Keratinocyte (primary cell): ENCODE measurements at regions not wholly inside any gene's neighbourhood (a gene's known extent, or its start where the extent isn't known, plus 50 kb on each side); places are given as distances from the start of the nearest gene placed in this dataset.

Source experiments
- DNase-seq: peaks from one replicate; pipeline ENCODE4 v3.0.0-alpha.2; 2011; ENCODE audit warnings: low read depth, missing footprints, low spot score
- FAIRE-seq: peaks from 2 replicates; lab custom pipeline; 2011; peaks lifted over from hg19 to GRCh38; lab: Jason Lieb, UNC
- H2AFZ ChIP-seq: 2 replicates; pipeline ENCODE4 v1.6.0; 2012; ENCODE audit warnings: low read length, control low read depth, inconsistent platforms; ENCODE audit not compliant: control insufficient read depth
- H3K27ac ChIP-seq: 2 replicates; pipeline ENCODE4 v1.5.1; 2011; ENCODE audit warnings: low read length; ENCODE audit not compliant: control insufficient read depth, insufficient read depth
- H3K27me3 ChIP-seq: 3 replicates; pipeline ENCODE4 v1.6.0; 2011; ENCODE audit warnings: low read length; ENCODE audit not compliant: control insufficient read depth, insufficient read depth; ENCODE audit errors: extremely low read depth
- H3K36me3 ChIP-seq, 2 experiments: 2 replicates in 1 of 2; 3 replicates in 1 of 2; pipeline ENCODE4 v1.5.1; 2011; ENCODE audit warnings: low read length in 2 of 2, mild to moderate bottlenecking in 1 of 2; ENCODE audit not compliant: control insufficient read depth in 2 of 2, insufficient read depth in 2 of 2; ENCODE audit errors: extremely low read depth in 1 of 2
- H3K4me1 ChIP-seq: 3 replicates; pipeline ENCODE4 v1.5.1; 2011; ENCODE audit warnings: low read length; ENCODE audit not compliant: control insufficient read depth, insufficient read depth; ENCODE audit errors: extremely low read depth
- H3K4me2 ChIP-seq: 3 replicates; pipeline ENCODE4 v1.6.0; 2011; ENCODE audit warnings: low read depth, low read length; ENCODE audit not compliant: control insufficient read depth, insufficient read depth; ENCODE audit errors: extremely low read depth
- H3K4me3 ChIP-seq, 3 experiments: fragments of 200-600 bp in 1 of 3; sonication (generic) in 1 of 3; 2 replicates in 2 of 3; 3 replicates in 1 of 3; pipeline ENCODE4 v1.5.1; 2011 to 2016; ENCODE audit warnings: low read length in 3 of 3, mild to moderate bottlenecking in 3 of 3, control low read depth in 2 of 3, inconsistent platforms in 1 of 3, low read depth in 1 of 3, mixed read lengths in 1 of 3, mixed run types in 1 of 3, moderate library complexity in 1 of 3; ENCODE audit not compliant: control insufficient read depth in 2 of 3, insufficient read depth in 2 of 3; ENCODE audit errors: extremely low read depth in 1 of 3
- H3K79me2 ChIP-seq: 2 replicates; pipeline ENCODE4 v1.6.0; 2012; ENCODE audit warnings: low read length; ENCODE audit not compliant: control insufficient read depth, insufficient read depth
- H3K9ac ChIP-seq: 3 replicates; pipeline ENCODE4 v1.6.0; 2011; ENCODE audit warnings: low read length; ENCODE audit not compliant: control insufficient read depth, insufficient read depth; ENCODE audit errors: extremely low read depth
- H3K9me1 ChIP-seq: 3 replicates; pipeline ENCODE4 v1.6.0; 2011; ENCODE audit warnings: low read length; ENCODE audit not compliant: control insufficient read depth, insufficient read depth; ENCODE audit errors: extremely low read depth
- H3K9me3 ChIP-seq: 2 replicates; pipeline ENCODE4 v1.5.1; 2012; ENCODE audit warnings: low read depth, low read length; ENCODE audit not compliant: control insufficient read depth
- H4K20me1 ChIP-seq: 3 replicates; pipeline ENCODE4 v1.6.0; 2011; ENCODE audit warnings: low read length; ENCODE audit not compliant: control insufficient read depth, insufficient read depth; ENCODE audit errors: extremely low read depth
- EZH2 ChIP-seq: IDR thresholded peaks from one replicate; pipeline ENCODE4 v1.6.1; 2012; ENCODE audit warnings: inconsistent platforms, mild to moderate bottlenecking, low read length, moderate library complexity
- dilution Hi-C: fragments of 300-500 bp; cut with MboI; formaldehyde crosslinking; loops from one replicate; pipeline ENCODE4 v1.7.0; 2020; ENCODE audit warnings: low sequenced_read_pairs; ENCODE audit not compliant: extremely low pct_ligation_motif_present
- TF ChIP-seq, protein P1 (sequence below), 3 experiments: IDR thresholded peaks in 1 of 3; conservative IDR thresholded peaks in 1 of 3; optimal IDR thresholded peaks in 1 of 3; 2 replicates in 2 of 3; 3 replicates in 1 of 3; pipeline versions ENCODE3 to v1.5.1; 2011; ENCODE audit warnings: low read length in 3 of 3, mild to moderate bottlenecking in 3 of 3, moderate library complexity in 2 of 3, control low read depth in 1 of 3, inconsistent platforms in 1 of 3; ENCODE audit not compliant: insufficient read depth in 2 of 3; ENCODE audit errors: extremely low read depth in 1 of 3

DNA sequence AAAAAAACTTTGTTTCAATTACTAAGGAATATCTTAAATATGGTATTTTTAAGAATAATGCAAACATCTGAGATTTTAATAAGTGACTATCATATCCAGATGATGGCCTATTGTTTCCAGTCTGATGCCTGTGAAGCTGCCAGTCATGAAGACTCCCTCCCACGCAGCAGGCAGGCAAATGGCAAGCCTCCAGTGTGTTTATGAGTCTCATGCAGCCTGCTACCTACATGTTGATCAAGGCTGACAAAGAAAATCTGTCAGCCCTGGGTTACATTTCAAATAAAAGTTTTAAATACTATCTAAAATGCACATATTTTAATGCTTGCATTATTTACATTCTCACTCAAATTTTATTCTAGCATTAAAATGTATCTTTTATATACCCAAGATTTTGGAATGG, 137.6 kb upstream of the RNPC3 start:
- Histone ChIP-seq H3K27ac (no peak overlapping the region), H3K9ac (no peak overlapping the region), H3K36me3 (no peaks in the 10 kb centered on the region), H4K20me1 (no peaks in the 10 kb centered on the region), H2AFZ (no peak overlapping the region), H3K79me2 (no peaks in the 10 kb centered on the region), H3K27me3 (no peaks in the 10 kb centered on the region), H3K9me1 (no peaks in the 10 kb centered on the region), H3K4me2 (no peak overlapping the region), H3K9me3 (no peaks in the 10 kb centered on the region), H3K4me3 (no peak overlapping the region), H3K4me1 (no peaks in the 10 kb centered on the region)
- dilution Hi-C loops, result no loop called here
- FAIRE-seq (no peak), DNase-seq (no peak)
- TF ChIP-seq EZH2, result no peak
- TF ChIP-seq, protein P1, sequence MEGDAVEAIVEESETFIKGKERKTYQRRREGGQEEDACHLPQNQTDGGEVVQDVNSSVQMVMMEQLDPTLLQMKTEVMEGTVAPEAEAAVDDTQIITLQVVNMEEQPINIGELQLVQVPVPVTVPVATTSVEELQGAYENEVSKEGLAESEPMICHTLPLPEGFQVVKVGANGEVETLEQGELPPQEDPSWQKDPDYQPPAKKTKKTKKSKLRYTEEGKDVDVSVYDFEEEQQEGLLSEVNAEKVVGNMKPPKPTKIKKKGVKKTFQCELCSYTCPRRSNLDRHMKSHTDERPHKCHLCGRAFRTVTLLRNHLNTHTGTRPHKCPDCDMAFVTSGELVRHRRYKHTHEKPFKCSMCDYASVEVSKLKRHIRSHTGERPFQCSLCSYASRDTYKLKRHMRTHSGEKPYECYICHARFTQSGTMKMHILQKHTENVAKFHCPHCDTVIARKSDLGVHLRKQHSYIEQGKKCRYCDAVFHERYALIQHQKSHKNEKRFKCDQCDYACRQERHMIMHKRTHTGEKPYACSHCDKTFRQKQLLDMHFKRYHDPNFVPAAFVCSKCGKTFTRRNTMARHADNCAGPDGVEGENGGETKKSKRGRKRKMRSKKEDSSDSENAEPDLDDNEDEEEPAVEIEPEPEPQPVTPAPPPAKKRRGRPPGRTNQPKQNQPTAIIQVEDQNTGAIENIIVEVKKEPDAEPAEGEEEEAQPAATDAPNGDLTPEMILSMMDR (optimal IDR thresholded peaks at IDR 0.05 in 1 of 3, IDR thresholded peaks at IDR 0.05 in 1 of 3, conservative IDR thresholded peaks at IDR 0.05 in 1 of 3; ENCODE audit: extremely low read depth in 1 of 3, insufficient read depth in 2 of 3, low read length in 3 of 3), result no peak

DNA sequence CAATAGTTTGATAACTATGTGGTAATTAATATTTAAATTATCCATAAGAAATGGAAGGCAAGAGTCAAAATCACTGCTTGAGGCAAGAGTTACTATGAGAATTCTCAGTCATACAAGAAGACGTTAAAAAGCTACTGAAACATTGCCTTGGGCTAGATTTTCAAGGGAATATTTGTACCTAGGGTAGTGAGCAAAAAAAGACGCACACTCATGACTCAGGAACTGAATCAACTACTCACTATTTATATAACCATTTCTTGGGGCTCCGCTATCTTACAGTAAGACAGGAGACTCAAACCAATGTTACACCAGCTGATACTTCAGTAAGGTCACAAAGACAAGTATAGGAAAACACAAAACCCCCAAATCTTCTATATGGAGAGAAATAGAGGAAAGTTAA, 151.5 kb upstream of the RNPC3 start:
- Histone ChIP-seq H3K4me2 (no peak overlapping the region), H3K9me3 (no peaks in the 10 kb centered on the region), H3K79me2 (no peaks in the 10 kb centered on the region), H3K9me1 (no peaks in the 10 kb centered on the region), H2AFZ (no peak overlapping the region), H3K27ac (no peak overlapping the region), H4K20me1 (no peaks in the 10 kb centered on the region), H3K9ac (no peak overlapping the region), H3K36me3 (no peaks in the 10 kb centered on the region), H3K4me3 (no peak overlapping the region), H3K4me1 (no peaks in the 10 kb centered on the region), H3K27me3 (no peaks in the 10 kb centered on the region)
- FAIRE-seq (no peak), DNase-seq (no peak)
- dilution Hi-C loops, result no loop called here
- TF ChIP-seq, protein P1 (optimal IDR thresholded peaks at IDR 0.05 in 1 of 3, IDR thresholded peaks at IDR 0.05 in 1 of 3, conservative IDR thresholded peaks at IDR 0.05 in 1 of 3; ENCODE audit: extremely low read depth in 1 of 3, insufficient read depth in 2 of 3, low read length in 3 of 3), result no peak
- no peak for TF ChIP-seq EZH2
